ENCODE measurements at regions not wholly inside any gene's neighbourhood (a gene's known extent, or its start where the extent isn't known, plus 50 kb on each side); places are given as distances from the start of the nearest gene placed in this dataset.

GRCh38 chr10:110382695-110383094 lies 78.0 kb upstream of the SMNDC1 start:
- Histone ChIP-seq H3K4me2 (ENCODE audit: low read depth, low read length) (no peak overlapping the region), H3K4me3 (replicated peaks in 1 of 3; ENCODE audit: insufficient read depth in 1 of 3, low read depth in 2 of 3, low read length in 3 of 3) (no peak overlapping the region), H3K27ac (ENCODE audit: extremely low read length, insufficient read depth, low read length) (no peak overlapping the region), H3K27me3 (ENCODE audit: control insufficient read depth in 1 of 2, insufficient read depth in 2 of 2, low read length in 2 of 2) (peaks cover 0 to 3% of the 10 kb centered on the region in 2 experiments; a peak in 2 of 5 replicates), H3K9me3 (ENCODE audit: low read length) (no peaks in the 10 kb centered on the region), H4K20me1 (ENCODE audit: insufficient read depth, low read length) (no peaks in the 10 kb centered on the region), H3K79me2 (ENCODE audit: insufficient read depth, low read length) (no peaks in the 10 kb centered on the region), H2AFZ (ENCODE audit: low read length) (no peak overlapping the region), H3K36me3 (replicated peaks in 1 of 2; ENCODE audit: control insufficient read depth in 1 of 2, insufficient read depth in 2 of 2, low read length in 2 of 2) (no peaks in the 10 kb centered on the region), H3K9ac (ENCODE audit: insufficient read depth, low read depth, low read length) (no peak overlapping the region), H3K4me1 (ENCODE audit: insufficient read depth, low read length) (0 out of 2 replicates have a peak, but pooled peaks cover 1% of the 10 kb centered on the region)
- ChIA-PET CTCF (ENCODE audit: low intra/inter-chr PET ratio, low total read pairs) (no interaction called here), POLR2A (no interaction called here)
- in situ Hi-C loops (cut with HindIII; ENCODE audit: extremely low pct_ligation_motif_present, low pct_unique_long_range_greater_than_20kb): no loop called here
- intact Hi-C loops (cut with micrococcal nuclease; ENCODE audit: unreplicated experiment): no loop called here
- no peak for FAIRE-seq
- no peak for TF ChIP-seq ZSCAN25 (CRISPR knock-in tag; IDR thresholded peaks at IDR 0.05)
- TF ChIP-seq GPN1 (CRISPR knock-in tag; IDR thresholded peaks at IDR 0.05; ENCODE audit: borderline replicate concordance): no peak
- no peak for TF ChIP-seq ELF1 (CRISPR knock-in tag; IDR thresholded peaks at IDR 0.05)
- TF ChIP-seq BHLHE40 (IDR thresholded peaks at IDR 0.05; ENCODE audit: low read length): no peak
- no TSS peak for BruUV-seq (replicated peaks)
- ATAC-seq: no peak
- WGBS (ENCODE audit: low lambda C conversion rate): 8% methylated on average over 5 of the region's 5 CpGs
- DNase-seq (ENCODE audit: low spot score): no peak

GRCh38 chr10:110387617-110387982 lies 82.9 kb upstream of the SMNDC1 start:
- Histone ChIP-seq H3K36me3 (replicated peaks in 1 of 2; ENCODE audit: control insufficient read depth in 1 of 2, insufficient read depth in 2 of 2, low read length in 2 of 2) (no peaks in the 10 kb centered on the region), H3K27ac (ENCODE audit: extremely low read length, insufficient read depth, low read length) (no peak overlapping the region), H3K4me2 (ENCODE audit: low read depth, low read length) (no peak overlapping the region), H3K9me3 (ENCODE audit: low read length) (no peaks in the 10 kb centered on the region), H3K9ac (ENCODE audit: insufficient read depth, low read depth, low read length) (no peak overlapping the region), H3K4me3 (replicated peaks in 1 of 3; ENCODE audit: insufficient read depth in 1 of 3, low read depth in 2 of 3, low read length in 3 of 3) (no peak overlapping the region), H3K79me2 (ENCODE audit: insufficient read depth, low read length) (no peaks in the 10 kb centered on the region), H3K27me3 (ENCODE audit: control insufficient read depth in 1 of 2, insufficient read depth in 2 of 2, low read length in 2 of 2) (peaks cover 0 to 13% of the 10 kb centered on the region in 2 experiments; a peak in 2 of 5 replicates), H4K20me1 (ENCODE audit: insufficient read depth, low read length) (no peaks in the 10 kb centered on the region), H3K4me1 (ENCODE audit: insufficient read depth, low read length) (no peaks in the 10 kb centered on the region), H2AFZ (ENCODE audit: low read length) (no peak overlapping the region)
- no peak for ATAC-seq
- WGBS (ENCODE audit: low lambda C conversion rate): 0% methylated on average over 1 of the region's 1 CpG
- FAIRE-seq: no peak
- no TSS peak for BruUV-seq (replicated peaks)
- CTCF ChIA-PET (ENCODE audit: low intra/inter-chr PET ratio, low total read pairs): no interaction called here
- intact Hi-C loops (cut with micrococcal nuclease; ENCODE audit: unreplicated experiment): no loop called here
- POLR2A ChIA-PET: no interaction called here
- in situ Hi-C loops (cut with HindIII; ENCODE audit: extremely low pct_ligation_motif_present, low pct_unique_long_range_greater_than_20kb): no loop called here
- no peak for DNase-seq (ENCODE audit: low spot score)
- TF ChIP-seq ZNF512 (CRISPR knock-in tag; IDR thresholded peaks at IDR 0.05) (0 out of 2 replicates have a peak, but pooled peaks have one; percentile 61), PHF8 (CRISPR knock-in tag; IDR thresholded peaks at IDR 0.05) (no peak)

Data from HepG2 (cell line).